ENCODE measurements at regions not wholly inside any gene's neighbourhood (a gene's known extent, or its start where the extent isn't known, plus 50 kb on each side); places are given as distances from the start of the nearest gene placed in this dataset.
A peak's percentile ranks its signal among the peaks of the same experiment; 100 is the strongest.
"Not testable (repeated sequence)": the region's sequence is repeated elsewhere in the genome, so short reads cannot be mapped to it uniquely, and the experiment has no call there.

DNA sequence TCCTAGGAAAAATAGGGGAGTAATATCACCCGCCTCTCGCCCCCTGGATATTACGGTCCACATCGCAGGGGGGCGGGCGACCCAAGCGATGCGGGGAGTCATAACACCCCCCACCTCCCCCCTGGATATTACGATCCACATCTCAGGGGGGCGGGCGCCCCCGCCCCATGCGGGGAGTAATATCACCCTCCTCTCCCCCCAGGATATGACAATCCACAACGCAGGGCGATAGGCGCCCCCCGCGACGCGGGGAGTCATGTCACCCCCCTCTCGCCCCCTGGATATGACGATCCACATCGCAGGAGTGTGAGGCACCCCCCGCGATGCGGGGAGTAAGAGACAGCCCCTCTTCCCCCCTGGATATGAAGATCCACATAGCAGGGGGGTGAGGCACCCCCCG lies 684.4 kb upstream of the PCDH9 start:
- H3K4me3 ChIP-seq (ENCODE audit: low read depth, low read length) = no peak overlapping the region
- H3K27me3 ChIP-seq (ENCODE audit: control insufficient read depth, insufficient read depth, low read length) = no peaks in the 10 kb centered on the region
- no peak for DNase-seq (ENCODE audit: low read depth)
- no peaks in the 10 kb centered on the region for H3K36me3 ChIP-seq (ENCODE audit: control insufficient read depth, insufficient read depth, low read length)
- TF ChIP-seq, protein P1, sequence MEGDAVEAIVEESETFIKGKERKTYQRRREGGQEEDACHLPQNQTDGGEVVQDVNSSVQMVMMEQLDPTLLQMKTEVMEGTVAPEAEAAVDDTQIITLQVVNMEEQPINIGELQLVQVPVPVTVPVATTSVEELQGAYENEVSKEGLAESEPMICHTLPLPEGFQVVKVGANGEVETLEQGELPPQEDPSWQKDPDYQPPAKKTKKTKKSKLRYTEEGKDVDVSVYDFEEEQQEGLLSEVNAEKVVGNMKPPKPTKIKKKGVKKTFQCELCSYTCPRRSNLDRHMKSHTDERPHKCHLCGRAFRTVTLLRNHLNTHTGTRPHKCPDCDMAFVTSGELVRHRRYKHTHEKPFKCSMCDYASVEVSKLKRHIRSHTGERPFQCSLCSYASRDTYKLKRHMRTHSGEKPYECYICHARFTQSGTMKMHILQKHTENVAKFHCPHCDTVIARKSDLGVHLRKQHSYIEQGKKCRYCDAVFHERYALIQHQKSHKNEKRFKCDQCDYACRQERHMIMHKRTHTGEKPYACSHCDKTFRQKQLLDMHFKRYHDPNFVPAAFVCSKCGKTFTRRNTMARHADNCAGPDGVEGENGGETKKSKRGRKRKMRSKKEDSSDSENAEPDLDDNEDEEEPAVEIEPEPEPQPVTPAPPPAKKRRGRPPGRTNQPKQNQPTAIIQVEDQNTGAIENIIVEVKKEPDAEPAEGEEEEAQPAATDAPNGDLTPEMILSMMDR (IDR thresholded peaks at IDR 0.05; ENCODE audit: insufficient read depth, low read length, severe bottlenecking) = no peak
- no peak for FAIRE-seq

DNA sequence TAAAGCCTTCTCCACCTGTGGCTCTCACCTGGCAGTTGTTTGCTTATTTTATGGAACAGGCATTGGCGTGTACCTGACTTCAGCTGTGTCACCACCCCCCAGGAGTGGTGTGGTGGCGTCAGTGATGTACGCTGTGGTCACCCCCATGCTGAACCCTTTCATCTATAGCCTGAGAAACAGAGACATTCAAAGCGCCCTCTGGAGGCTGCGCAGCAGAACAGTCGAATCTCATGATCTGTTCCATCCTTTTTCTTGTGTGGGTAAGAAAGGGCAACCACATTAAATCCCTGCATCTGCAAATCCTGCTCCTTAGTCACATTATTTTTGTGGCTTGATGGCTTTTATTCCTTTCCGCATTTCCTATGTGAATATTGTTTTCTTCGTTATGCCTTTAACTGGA lies 672.8 kb upstream of the PCDH9 start:
- not testable (repeated sequence) for H3K27me3 ChIP-seq (ENCODE audit: control insufficient read depth, insufficient read depth, low read length); H3K36me3 ChIP-seq (ENCODE audit: control insufficient read depth, insufficient read depth, low read length); FAIRE-seq; H3K4me3 ChIP-seq (ENCODE audit: low read depth, low read length); DNase-seq (ENCODE audit: low read depth)

DNA sequence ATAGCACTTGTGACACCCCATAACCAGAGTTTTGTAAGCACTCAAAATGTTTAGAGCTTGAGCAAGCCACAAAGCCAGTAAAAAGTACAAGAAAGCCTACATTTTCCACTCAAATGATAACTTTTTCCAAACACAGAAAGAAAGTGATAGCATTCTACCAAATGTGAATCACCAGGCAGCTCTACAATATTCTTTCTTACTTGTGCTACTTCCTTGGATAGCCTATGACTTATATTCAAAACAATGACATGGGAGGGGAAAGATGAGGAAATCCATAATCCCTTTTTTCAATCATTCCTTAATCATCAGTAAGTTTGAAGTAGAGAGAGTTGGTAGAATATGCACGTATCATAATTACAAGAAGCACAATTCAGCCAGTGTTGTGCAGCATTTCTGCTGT lies 650.8 kb upstream of the PCDH9 start:
- Histone ChIP-seq H3K36me3 (ENCODE audit: control insufficient read depth, insufficient read depth, low read length) (no peaks in the 10 kb centered on the region), H3K4me3 (ENCODE audit: low read depth, low read length) (no peak overlapping the region), H3K27me3 (ENCODE audit: control insufficient read depth, insufficient read depth, low read length) (no peaks in the 10 kb centered on the region)
- TF ChIP-seq, protein P1 (IDR thresholded peaks at IDR 0.05; ENCODE audit: insufficient read depth, low read length, severe bottlenecking) = no peak
- FAIRE-seq (no peak), DNase-seq (ENCODE audit: low read depth) (peak; percentile 15)

DNA sequence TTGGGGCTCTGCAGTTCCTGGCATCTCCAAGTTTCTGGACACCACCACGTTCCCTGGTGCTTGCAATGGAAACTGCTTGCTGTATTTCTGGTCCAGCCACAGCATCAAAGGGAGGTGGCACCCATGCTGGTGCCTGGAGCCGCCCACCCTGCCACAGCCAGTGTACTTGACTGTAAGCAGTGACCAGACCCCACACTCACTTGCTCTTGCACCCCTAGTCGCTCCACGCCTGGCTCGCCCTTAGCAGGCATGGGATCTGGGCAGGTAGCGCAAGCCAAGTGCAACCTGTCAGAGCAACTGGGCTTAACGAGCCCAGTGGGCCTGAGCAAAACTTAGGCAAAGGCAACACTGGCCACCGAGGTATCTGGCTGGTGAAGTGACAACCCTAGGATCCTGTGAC lies 648.2 kb upstream of the PCDH9 start:
- DNase-seq (ENCODE audit: low read depth) (no peak), FAIRE-seq (no peak)
- H3K4me3 ChIP-seq (ENCODE audit: low read depth, low read length) = no peak overlapping the region
- no peaks in the 10 kb centered on the region for H3K27me3 ChIP-seq (ENCODE audit: control insufficient read depth, insufficient read depth, low read length)
- TF ChIP-seq, protein P1 (IDR thresholded peaks at IDR 0.05; ENCODE audit: insufficient read depth, low read length, severe bottlenecking) = no peak
- no peaks in the 10 kb centered on the region for H3K36me3 ChIP-seq (ENCODE audit: control insufficient read depth, insufficient read depth, low read length)

DNA sequence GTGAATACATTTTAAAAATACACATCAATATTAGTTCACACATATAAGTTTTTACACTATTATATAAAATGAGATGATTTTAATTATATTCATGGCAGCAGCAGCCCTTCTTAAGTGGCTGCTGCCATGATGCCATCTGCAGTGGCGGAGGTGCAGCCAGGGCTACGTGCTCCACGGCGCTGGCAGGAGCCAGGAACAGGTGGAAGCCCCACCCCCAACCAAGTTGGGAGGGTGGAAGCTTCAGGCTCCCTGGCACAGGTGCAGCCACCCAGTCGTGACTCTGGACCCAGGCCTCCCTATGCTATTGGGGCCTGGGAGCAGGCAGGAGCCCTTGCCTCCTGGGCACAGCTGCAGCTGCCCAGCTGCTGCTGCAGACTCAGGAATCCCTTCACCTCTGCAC lies 646.9 kb upstream of the PCDH9 start:
- Histone ChIP-seq H3K27me3 (ENCODE audit: control insufficient read depth, insufficient read depth, low read length) (no peaks in the 10 kb centered on the region), H3K4me3 (ENCODE audit: low read depth, low read length) (no peak overlapping the region), H3K36me3 (ENCODE audit: control insufficient read depth, insufficient read depth, low read length) (no peaks in the 10 kb centered on the region)
- TF ChIP-seq, protein P1 (IDR thresholded peaks at IDR 0.05; ENCODE audit: insufficient read depth, low read length, severe bottlenecking) = no peak
- DNase-seq (ENCODE audit: low read depth) = no peak
- FAIRE-seq = no peak

DNA sequence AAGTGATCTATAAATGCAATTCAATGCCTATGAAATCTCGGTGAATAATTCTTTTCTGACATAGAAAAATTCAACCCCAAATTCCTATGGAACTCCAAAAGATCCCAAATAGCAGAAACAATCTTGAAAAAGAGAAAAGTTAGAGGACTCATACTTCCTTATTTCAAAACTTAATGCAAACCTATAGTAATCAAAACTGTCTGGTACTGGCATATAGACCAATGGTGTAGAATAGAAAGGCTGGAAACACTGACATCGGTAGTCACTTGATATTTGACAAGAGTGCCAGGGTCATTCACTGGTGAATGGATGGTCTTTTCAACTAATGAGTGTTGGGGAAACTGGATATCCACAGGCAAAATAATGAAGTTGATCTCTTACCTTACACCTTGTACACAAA lies 637.1 kb upstream of the PCDH9 start:
- no peaks in the 10 kb centered on the region for H3K36me3 ChIP-seq (ENCODE audit: control insufficient read depth, insufficient read depth, low read length)
- no peaks in the 10 kb centered on the region for H3K27me3 ChIP-seq (ENCODE audit: control insufficient read depth, insufficient read depth, low read length)
- no peak overlapping the region for H3K4me3 ChIP-seq (ENCODE audit: low read depth, low read length)
- FAIRE-seq (no peak), DNase-seq (ENCODE audit: low read depth) (no peak)
- TF ChIP-seq, protein P1 (IDR thresholded peaks at IDR 0.05; ENCODE audit: insufficient read depth, low read length, severe bottlenecking) = no peak
